Chondrocyte (in vitro differentiated cells): ENCODE measurements at regions not wholly inside any gene's neighbourhood (a gene's known extent, or its start where the extent isn't known, plus 50 kb on each side); places are given as distances from the start of the nearest gene placed in this dataset.

ENCODE experiments used
- DNase-seq: peaks from one replicate; pipeline ENCODE4 v3.0.0; 2021; ENCODE audit warnings: mixed read lengths, low spot score
- H3K27ac Mint-ChIP-seq: one replicate; pipeline ENCODE4 v1.8.0; 2021; ENCODE audit warnings: mild to moderate bottlenecking, moderate library complexity, mixed read lengths; ENCODE audit not compliant: unreplicated experiment
- H3K27me3 Mint-ChIP-seq: 2 replicates; pipeline ENCODE4 v1.8.0; 2021; ENCODE audit warnings: low read depth, mixed read lengths
- H3K36me3 Mint-ChIP-seq: 2 replicates; pipeline ENCODE4 v1.8.0; 2021; ENCODE audit warnings: low read depth, mixed read lengths
- H3K4me1 Mint-ChIP-seq: 2 replicates; pipeline ENCODE4 v1.8.0; 2021; ENCODE audit warnings: low read depth, mild to moderate bottlenecking, mixed read lengths
- H3K4me3 Mint-ChIP-seq: one replicate; pipeline ENCODE4 v1.8.0; 2021; ENCODE audit warnings: mild to moderate bottlenecking, moderate library complexity, mixed read lengths; ENCODE audit not compliant: unreplicated experiment
- H3K9me3 Mint-ChIP-seq: 2 replicates; pipeline ENCODE4 v1.8.0; 2021; ENCODE audit warnings: low read depth, mixed read lengths
- TF ChIP-seq, protein P1 (sequence below): fragments of 200-600 bp; sonication (generic); IDR thresholded peaks from 2 replicates; pipeline ENCODE4 v1.5.0; 2021; ENCODE audit warnings: antibody characterized with exemption, mild to moderate bottlenecking, moderate library complexity

DNA sequence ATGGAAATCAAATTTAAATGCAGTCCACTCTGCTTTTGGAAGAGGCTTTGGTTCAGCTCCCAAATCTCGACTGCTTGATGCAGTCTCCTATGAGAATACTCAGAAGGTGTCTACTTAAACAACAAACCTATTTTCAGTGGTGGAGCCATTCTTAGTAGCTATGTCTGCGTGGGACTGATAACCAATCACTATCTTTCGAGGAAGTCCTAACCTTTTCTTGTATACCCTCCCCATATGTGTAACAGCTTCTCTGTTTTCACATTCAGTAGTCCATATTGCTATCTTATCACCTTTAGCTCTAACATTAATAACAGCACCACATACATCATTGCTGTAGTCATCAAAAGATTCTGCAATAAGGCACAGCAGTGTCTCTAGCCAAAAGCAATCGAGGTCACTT lies 333.0 kb upstream of the ATP11B start:
- Mint-ChIP-seq H3K4me1 (peaks cover 2% of the 10 kb centered on the region), H3K4me3 (no peak overlapping the region), H3K36me3 (peaks cover 9% of the 10 kb centered on the region), H3K27ac (no peak overlapping the region), H3K27me3 (no peaks in the 10 kb centered on the region), H3K9me3 (peaks cover 27% of the 10 kb centered on the region)
- TF ChIP-seq, protein P1, sequence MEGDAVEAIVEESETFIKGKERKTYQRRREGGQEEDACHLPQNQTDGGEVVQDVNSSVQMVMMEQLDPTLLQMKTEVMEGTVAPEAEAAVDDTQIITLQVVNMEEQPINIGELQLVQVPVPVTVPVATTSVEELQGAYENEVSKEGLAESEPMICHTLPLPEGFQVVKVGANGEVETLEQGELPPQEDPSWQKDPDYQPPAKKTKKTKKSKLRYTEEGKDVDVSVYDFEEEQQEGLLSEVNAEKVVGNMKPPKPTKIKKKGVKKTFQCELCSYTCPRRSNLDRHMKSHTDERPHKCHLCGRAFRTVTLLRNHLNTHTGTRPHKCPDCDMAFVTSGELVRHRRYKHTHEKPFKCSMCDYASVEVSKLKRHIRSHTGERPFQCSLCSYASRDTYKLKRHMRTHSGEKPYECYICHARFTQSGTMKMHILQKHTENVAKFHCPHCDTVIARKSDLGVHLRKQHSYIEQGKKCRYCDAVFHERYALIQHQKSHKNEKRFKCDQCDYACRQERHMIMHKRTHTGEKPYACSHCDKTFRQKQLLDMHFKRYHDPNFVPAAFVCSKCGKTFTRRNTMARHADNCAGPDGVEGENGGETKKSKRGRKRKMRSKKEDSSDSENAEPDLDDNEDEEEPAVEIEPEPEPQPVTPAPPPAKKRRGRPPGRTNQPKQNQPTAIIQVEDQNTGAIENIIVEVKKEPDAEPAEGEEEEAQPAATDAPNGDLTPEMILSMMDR, result no peak
- DNase-seq, result no peak

DNA sequence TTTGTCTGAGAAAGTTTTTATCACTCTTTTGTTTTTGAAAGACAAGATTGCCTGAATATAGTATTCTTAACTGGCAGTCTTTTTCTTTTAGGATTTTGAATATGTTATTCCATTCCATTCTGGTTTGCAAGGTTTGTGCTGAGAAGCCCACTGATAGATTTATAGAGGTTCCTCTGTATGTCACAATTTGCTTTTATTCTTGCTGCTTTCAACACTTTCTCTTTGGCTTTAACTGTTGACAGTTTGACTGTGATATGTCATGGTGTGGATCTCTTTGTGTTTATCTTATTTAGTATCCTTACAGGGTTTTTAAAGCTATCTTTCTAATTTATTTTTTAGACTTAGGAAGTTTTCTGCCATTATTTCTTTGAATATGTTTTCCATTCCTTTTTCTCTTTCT lies 331.2 kb upstream of the ATP11B start:
- H3K27ac Mint-ChIP-seq, result no peak overlapping the region
- no peak for DNase-seq
- TF ChIP-seq, protein P1, result no peak
- peaks cover 12% of the 10 kb centered on the region for H3K4me1 Mint-ChIP-seq
- peaks cover 19% of the 10 kb centered on the region for H3K9me3 Mint-ChIP-seq
- peaks cover 7% of the 10 kb centered on the region for H3K36me3 Mint-ChIP-seq
- H3K27me3 Mint-ChIP-seq, result no peaks in the 10 kb centered on the region
- H3K4me3 Mint-ChIP-seq, result no peak overlapping the region

GRCh38 chr3:182464513-182465145 lies 328.7 kb upstream of the ATP11B start:
- Mint-ChIP-seq H3K27me3 (no peaks in the 10 kb centered on the region), H3K4me3 (no peak overlapping the region), H3K36me3 (peaks cover 5% of the 10 kb centered on the region), H3K4me1 (peaks cover 26% of the 10 kb centered on the region), H3K27ac (no peak overlapping the region), H3K9me3 (peaks cover 23% of the 10 kb centered on the region)
- TF ChIP-seq, protein P1, result no peak
- DNase-seq, result no peak

DNA sequence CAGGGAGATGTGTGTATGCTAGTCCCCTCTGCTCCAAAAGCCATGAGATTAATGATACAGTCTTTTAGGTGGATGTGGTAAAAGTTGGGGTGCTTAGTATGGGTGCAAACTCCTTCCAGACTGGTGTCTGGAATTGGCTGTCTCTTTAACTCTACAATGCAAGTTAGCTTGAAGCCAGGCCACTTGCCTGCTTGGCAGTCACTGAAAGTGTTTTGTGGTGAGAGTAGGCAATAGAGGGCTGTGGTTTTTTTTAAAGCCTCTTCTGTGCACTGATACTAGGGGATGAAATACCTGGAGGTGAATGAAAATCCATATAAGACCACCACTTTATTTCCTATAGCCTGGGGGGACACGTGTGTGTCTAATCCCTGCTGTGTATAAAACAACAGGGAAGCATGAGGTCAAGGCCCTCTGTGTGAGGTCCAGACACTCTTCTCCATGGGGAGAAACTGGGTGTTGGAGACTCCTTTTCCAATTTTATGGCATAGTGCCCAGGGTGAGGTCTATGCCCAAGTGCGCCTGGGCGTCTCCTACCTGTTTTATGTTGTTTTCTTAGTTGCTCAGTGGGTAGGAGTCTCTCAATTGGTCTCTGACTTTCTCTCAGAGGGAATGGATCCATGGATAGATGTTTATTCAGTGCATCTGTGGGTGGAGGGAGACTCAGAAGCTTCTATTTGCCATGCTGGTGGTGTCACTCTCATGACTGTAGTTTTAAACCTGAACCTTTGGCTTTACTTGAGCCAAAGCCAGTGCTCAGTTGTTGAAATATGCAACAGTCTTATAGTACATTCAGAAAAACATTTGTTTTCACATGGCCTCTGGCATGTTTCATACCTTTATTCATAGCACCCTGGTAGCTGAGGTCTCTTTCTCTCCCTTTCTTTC lies 327.8 kb upstream of the ATP11B start:
- H3K27me3 Mint-ChIP-seq, result no peaks in the 10 kb centered on the region
- no peak for DNase-seq

DNA sequence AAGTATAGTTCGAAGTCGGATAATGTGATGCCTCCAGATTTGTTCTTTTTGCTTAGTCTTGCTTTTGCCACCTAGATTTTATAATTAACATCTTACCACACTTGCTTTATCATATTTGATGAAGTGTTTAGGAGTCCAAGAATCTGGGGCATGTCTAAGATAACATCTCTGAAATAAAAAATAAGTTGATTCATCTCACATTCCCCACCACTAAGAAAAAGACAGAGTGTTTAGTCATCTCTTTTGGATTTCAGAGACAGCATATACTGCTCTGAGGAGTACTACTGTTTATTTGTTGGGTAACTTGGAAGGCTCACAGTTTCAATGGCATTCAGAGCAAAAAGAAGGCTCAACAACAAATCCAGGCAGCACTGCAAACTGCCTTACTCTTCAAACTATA lies 324.2 kb upstream of the ATP11B start:
- no peaks in the 10 kb centered on the region for H3K36me3 Mint-ChIP-seq
- DNase-seq, result no peak
- H3K4me3 Mint-ChIP-seq, result no peak overlapping the region
- TF ChIP-seq, protein P1, result no peak
- H3K27ac Mint-ChIP-seq, result peak overlapping the region; percentile 3
- H3K27me3 Mint-ChIP-seq, result no peaks in the 10 kb centered on the region
- H3K9me3 Mint-ChIP-seq, result peaks cover 4% of the 10 kb centered on the region
- H3K4me1 Mint-ChIP-seq, result peaks cover 35% of the 10 kb centered on the region

More for the DNA sequence above, 327.8 kb upstream of the ATP11B start:
- Mint-ChIP-seq H3K4me3 (no peak overlapping the region), H3K9me3 (peaks cover 23% of the 10 kb centered on the region), H3K4me1 (peaks cover 31% of the 10 kb centered on the region), H3K36me3 (peaks cover 5% of the 10 kb centered on the region), H3K27ac (no peak overlapping the region)
- TF ChIP-seq, protein P1, result no peak
